GM12878 (cell line): ENCODE measurements at regions not wholly inside any gene's neighbourhood (a gene's known extent, or its start where the extent isn't known, plus 50 kb on each side); places are given as distances from the start of the nearest gene placed in this dataset.

Experiments used
- ATAC-seq: fragments of 200-7000 bp; cut with Tn5 transposase; 3 replicates; pipeline ENCODE4 v1.9.1; 2020; ENCODE audit warnings: mild to moderate bottlenecking, moderate library complexity
- BruUV-seq: library from RNA; stranded (reverse); fragments of 400-500 nt; replicated peaks from 2 replicates; lab custom pipeline; 2021; lab: Mats Ljungman, UMichigan
- CTCF ChIA-PET: fragments of 300-600 bp; sonication (Branson Sonifier 250); formaldehyde crosslinking; extraction: SDS; loops from one replicate; lab custom pipeline; 2021; ENCODE audit warnings: inconsistent platforms; lab: Yijun Ruan, JAX
- POLR2A ChIA-PET: fragments of 350-600 bp; formaldehyde crosslinking; extraction: SDS; loops from one replicate; lab custom pipeline; 2021; ENCODE audit warnings: inconsistent platforms; lab: Charles Lee
- RAD21 ChIA-PET: fragments of 300-600 bp; sonication (Branson Sonifier 250); formaldehyde crosslinking; loops from one replicate; lab custom pipeline; 2023; ENCODE audit warnings: antibody characterized with exemption; ENCODE audit not compliant: unreplicated experiment; lab: Charles Lee
- SMC1A ChIA-PET: fragments of 300-600 bp; sonication (Branson Sonifier 250); formaldehyde crosslinking; loops from one replicate; lab custom pipeline; 2023; ENCODE audit not compliant: unreplicated experiment, uncharacterized antibody; lab: Charles Lee
- DNase-seq: peaks from one replicate; pipeline ENCODE4 v3.0.0-alpha.2; 2011; ENCODE audit warnings: low read depth, low spot score
- FAIRE-seq: peaks from 3 replicates; lab custom pipeline; 2011; peaks lifted over from hg19 to GRCh38; lab: Jason Lieb, UNC
- H2AFZ ChIP-seq: 2 replicates; pipeline ENCODE4 v1.6.0; 2011; ENCODE audit warnings: low read depth, low read length, control low read depth; ENCODE audit not compliant: control insufficient read depth
- H3K27ac ChIP-seq: 2 replicates; pipeline ENCODE4 v1.5.1; 2011; ENCODE audit warnings: control low read depth; ENCODE audit not compliant: control insufficient read depth, insufficient read depth
- H3K27me3 ChIP-seq, 2 experiments: replicated peaks in 1 of 2; 2 replicates each; pipeline versions ENCODE4 v1.6.0 to v1.6.1; 2011; ENCODE audit warnings: low read length in 1 of 2; ENCODE audit not compliant: control insufficient read depth in 2 of 2, insufficient read depth in 2 of 2
- H3K36me3 ChIP-seq, 2 experiments: 2 replicates each; pipeline ENCODE4 v1.5.1; 2011; ENCODE audit warnings: low read length in 1 of 2; ENCODE audit not compliant: control insufficient read depth in 2 of 2, insufficient read depth in 2 of 2
- H3K4me1 ChIP-seq: 2 replicates; pipeline ENCODE4 v1.6.1; 2011; ENCODE audit warnings: mild to moderate bottlenecking, low read length, moderate library complexity, mixed read lengths; ENCODE audit not compliant: control insufficient read depth, insufficient read depth
- H3K4me2 ChIP-seq: 2 replicates; pipeline ENCODE4 v1.6.0; 2011; ENCODE audit warnings: control low read depth; ENCODE audit not compliant: control insufficient read depth, insufficient read depth
- H3K4me3 ChIP-seq: fragments of 200-600 bp; sonication (generic); 2 replicates; pipeline ENCODE4 v1.5.1; 2016
- H3K79me2 ChIP-seq: 2 replicates; pipeline ENCODE4 v1.6.0; 2011; ENCODE audit warnings: low read length; ENCODE audit not compliant: control insufficient read depth, insufficient read depth
- H3K9ac ChIP-seq: 2 replicates; pipeline ENCODE4 v1.8.0; 2011; ENCODE audit warnings: low read length, control low read depth, mixed read lengths; ENCODE audit not compliant: control insufficient read depth, insufficient read depth
- H3K9me3 ChIP-seq: replicated peaks from 3 replicates; pipeline ENCODE4 v1.5.1; 2011; ENCODE audit warnings: mild to moderate bottlenecking, low read length; ENCODE audit not compliant: control insufficient read depth, insufficient read depth
- H4K20me1 ChIP-seq: 2 replicates; pipeline ENCODE4 v1.6.0; 2011; ENCODE audit not compliant: control insufficient read depth, insufficient read depth
- BMI1 ChIP-seq: fragments of 450-650 bp; IDR thresholded peaks from 2 replicates; pipeline ENCODE4 v1.6.1; 2016; ENCODE audit warnings: mild to moderate bottlenecking, moderate library complexity, borderline replicate concordance
- CREB1 ChIP-seq: IDR thresholded peaks from 2 replicates; pipeline ENCODE4 v1.6.1; 2012; ENCODE audit warnings: low read depth, mild to moderate bottlenecking, inconsistent platforms
- ESRRA ChIP-seq: IDR thresholded peaks from 2 replicates; pipeline ENCODE4 v1.6.1; 2012; ENCODE audit warnings: mild to moderate bottlenecking, low read length, improper control_type of control experiment
- EZH2 ChIP-seq: IDR thresholded peaks from 2 replicates; pipeline ENCODE4 v1.6.1; 2012; ENCODE audit warnings: low read depth, mild to moderate bottlenecking, control low read depth, inconsistent platforms, low read length, borderline replicate concordance; ENCODE audit not compliant: control insufficient read depth
- HCFC1 ChIP-seq: fragments of 150-350 bp; IDR thresholded peaks from 2 replicates; pipeline ENCODE4 v1.6.1; 2014; ENCODE audit warnings: low read length
- HDAC6 ChIP-seq: fragments of 200-600 bp; sonication (generic); IDR thresholded peaks from one replicate; pipeline ENCODE4 v1.8.0; 2017; ENCODE audit warnings: antibody characterized with exemption; ENCODE audit not compliant: unreplicated experiment
- KAT2A ChIP-seq: conservative IDR thresholded peaks from 2 replicates; pipeline ENCODE4 v1.6.1; 2011; ENCODE audit warnings: low read depth, low read length; ENCODE audit not compliant: control insufficient read depth
- PML ChIP-seq: IDR thresholded peaks from 2 replicates; pipeline ENCODE4 v1.6.1; 2012; ENCODE audit warnings: low read length, inconsistent platforms
- RBBP5 ChIP-seq: fragments of 200-600 bp; sonication (generic); conservative IDR thresholded peaks from 2 replicates; pipeline ENCODE4 v1.6.1; 2016
- SIX5 ChIP-seq: IDR thresholded peaks from 2 replicates; pipeline ENCODE4 v1.6.1; 2011; ENCODE audit warnings: mild to moderate bottlenecking, low read depth, low read length, moderate library complexity; ENCODE audit not compliant: severe bottlenecking
- WGBS: methylation state at CpG from one replicate; pipeline ENCODE4 v1.1.6; 2016; ENCODE audit warnings: low lambda C conversion rate; ENCODE audit not compliant: insufficient replicate concordance, insufficient coverage; ENCODE audit errors: missing lambda C conversion rate; 5-methylcytosine and 5-hydroxymethylcytosine counted together
- in situ Hi-C: fragments of 300-500 bp; cut with MboI; formaldehyde crosslinking; loops from 9 replicates; pipeline ENCODE4 v1.14.3; 2018; ENCODE audit warnings: mixed read lengths
- intact Hi-C: fragments of 100-400 bp; cut with micrococcal nuclease; formaldehyde crosslinking; loops from one replicate; pipeline ENCODE4 v1.14.2; 2022; ENCODE audit not compliant: unreplicated experiment
- TF ChIP-seq, protein P1 (sequence below): fragments of 450-650 bp; IDR thresholded peaks from 2 replicates; pipeline ENCODE4 v1.6.1; 2017; ENCODE audit warnings: antibody characterized with exemption, mild to moderate bottlenecking, moderate library complexity
- TF ChIP-seq, protein P2 (sequence below): fragments of 450-650 bp; IDR thresholded peaks from 2 replicates; pipeline ENCODE4 v1.6.1; 2014; ENCODE audit warnings: mild to moderate bottlenecking

DNA sequence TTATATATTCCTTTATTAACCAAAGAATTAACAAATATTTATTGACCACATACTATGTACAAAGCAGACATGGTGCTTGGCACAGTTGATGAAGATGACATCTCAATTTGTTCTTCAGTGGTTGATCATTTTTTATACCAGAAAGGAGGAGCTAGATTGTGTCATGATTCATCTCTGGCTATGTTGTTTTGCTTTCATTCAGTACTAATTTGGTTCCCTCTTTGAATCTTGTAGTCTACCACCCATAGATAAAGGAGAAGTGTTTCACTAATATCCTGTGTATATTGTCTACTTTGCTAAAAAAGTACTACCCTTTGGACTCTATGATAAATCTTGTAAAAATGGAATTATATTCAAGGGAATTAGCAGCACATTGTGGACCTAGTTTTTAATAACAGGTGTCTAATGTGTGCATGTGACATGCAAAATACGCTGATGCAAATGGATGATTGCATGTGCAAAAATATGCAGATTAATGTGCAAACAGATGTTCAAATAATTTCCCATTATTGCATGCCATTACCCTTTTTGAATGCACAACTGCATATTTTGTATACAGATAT, 313.2 kb upstream of the ZEB2 start:
- Histone ChIP-seq H4K20me1 (no peaks in the 10 kb centered on the region), H3K4me1 (no peaks in the 10 kb centered on the region), H3K4me3 (no peak overlapping the region), H3K27me3 (no peaks in the 10 kb centered on the region), H3K9ac (no peak overlapping the region), H2AFZ (no peak overlapping the region), H3K9me3 (no peaks in the 10 kb centered on the region), H3K79me2 (no peaks in the 10 kb centered on the region), H3K27ac (no peak overlapping the region), H3K36me3 (no peaks in the 10 kb centered on the region), H3K4me2 (no peak overlapping the region)
- ChIA-PET CTCF (no interaction called here), SMC1A (interaction anchor here (1.5 kb wide), 1 partner anchor 10 kb away, joined by 4 read pairs; no protein-coding TSS in a partner anchor), RAD21 (no interaction called here), POLR2A (no interaction called here)
- no peak for FAIRE-seq
- DNase-seq: no peak
- no peak for ATAC-seq
- no TSS peak for BruUV-seq
- in situ Hi-C loops: no loop called here
- WGBS: 0% methylated on average over 1 of the region's 1 CpG
- intact Hi-C loops: no loop called here
- no peak for TF ChIP-seq HCFC1
- TF ChIP-seq, protein P1, sequence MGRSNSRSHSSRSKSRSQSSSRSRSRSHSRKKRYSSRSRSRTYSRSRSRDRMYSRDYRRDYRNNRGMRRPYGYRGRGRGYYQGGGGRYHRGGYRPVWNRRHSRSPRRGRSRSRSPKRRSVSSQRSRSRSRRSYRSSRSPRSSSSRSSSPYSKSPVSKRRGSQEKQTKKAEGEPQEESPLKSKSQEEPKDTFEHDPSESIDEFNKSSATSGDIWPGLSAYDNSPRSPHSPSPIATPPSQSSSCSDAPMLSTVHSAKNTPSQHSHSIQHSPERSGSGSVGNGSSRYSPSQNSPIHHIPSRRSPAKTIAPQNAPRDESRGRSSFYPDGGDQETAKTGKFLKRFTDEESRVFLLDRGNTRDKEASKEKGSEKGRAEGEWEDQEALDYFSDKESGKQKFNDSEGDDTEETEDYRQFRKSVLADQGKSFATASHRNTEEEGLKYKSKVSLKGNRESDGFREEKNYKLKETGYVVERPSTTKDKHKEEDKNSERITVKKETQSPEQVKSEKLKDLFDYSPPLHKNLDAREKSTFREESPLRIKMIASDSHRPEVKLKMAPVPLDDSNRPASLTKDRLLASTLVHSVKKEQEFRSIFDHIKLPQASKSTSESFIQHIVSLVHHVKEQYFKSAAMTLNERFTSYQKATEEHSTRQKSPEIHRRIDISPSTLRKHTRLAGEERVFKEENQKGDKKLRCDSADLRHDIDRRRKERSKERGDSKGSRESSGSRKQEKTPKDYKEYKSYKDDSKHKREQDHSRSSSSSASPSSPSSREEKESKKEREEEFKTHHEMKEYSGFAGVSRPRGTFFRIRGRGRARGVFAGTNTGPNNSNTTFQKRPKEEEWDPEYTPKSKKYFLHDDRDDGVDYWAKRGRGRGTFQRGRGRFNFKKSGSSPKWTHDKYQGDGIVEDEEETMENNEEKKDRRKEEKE: no peak

DNA sequence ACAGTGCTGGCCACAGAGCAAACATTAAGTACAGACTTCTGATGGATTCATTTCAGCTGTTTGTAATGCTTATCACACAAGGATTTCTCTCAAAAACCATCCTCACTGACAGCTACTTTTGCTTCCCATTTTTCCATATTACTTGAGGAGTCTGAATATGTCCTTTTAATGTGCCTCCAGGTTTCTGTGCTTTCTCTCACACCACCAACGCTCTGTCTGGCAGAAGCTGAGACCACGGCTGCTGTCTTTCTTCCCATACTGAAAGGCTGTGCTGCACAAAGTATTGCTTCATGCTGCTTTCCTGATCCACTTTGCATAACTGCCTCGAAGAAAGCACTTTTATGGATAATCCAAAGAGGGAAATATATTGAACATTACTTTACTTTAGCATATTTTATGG, 312.1 kb upstream of the ZEB2 start:
- Histone ChIP-seq H3K27ac (no peak overlapping the region), H3K9ac (no peak overlapping the region), H3K4me1 (no peaks in the 10 kb centered on the region), H3K36me3 (no peaks in the 10 kb centered on the region), H3K9me3 (no peaks in the 10 kb centered on the region), H3K27me3 (no peaks in the 10 kb centered on the region), H4K20me1 (no peaks in the 10 kb centered on the region), H3K79me2 (no peaks in the 10 kb centered on the region), H3K4me3 (no peak overlapping the region), H3K4me2 (no peak overlapping the region), H2AFZ (no peak overlapping the region)
- in situ Hi-C loops (no loop called here), intact Hi-C loops (no loop called here)
- POLR2A ChIA-PET: no interaction called here
- SMC1A ChIA-PET: interaction anchor here (0.6 to 1.5 kb wide), 3 partner anchors 11 to 1893 kb away, joined by 3 to 4 read pairs (median 3); no protein-coding TSS in a partner anchor
- RAD21 ChIA-PET: no interaction called here
- ATAC-seq (no peak), DNase-seq (no peak), FAIRE-seq (no peak)
- CTCF ChIA-PET: no interaction called here
- no TSS peak for BruUV-seq
- WGBS: 26% methylated on average over 3 of the region's 3 CpGs
- TF ChIP-seq SIX5 (no peak), RBBP5 (no peak), CREB1 (no peak), KAT2A (no peak), PML (no peak), EZH2 (no peak), ESRRA (no peak), BMI1 (no peak), HDAC6 (no peak)
- TF ChIP-seq, protein P2, sequence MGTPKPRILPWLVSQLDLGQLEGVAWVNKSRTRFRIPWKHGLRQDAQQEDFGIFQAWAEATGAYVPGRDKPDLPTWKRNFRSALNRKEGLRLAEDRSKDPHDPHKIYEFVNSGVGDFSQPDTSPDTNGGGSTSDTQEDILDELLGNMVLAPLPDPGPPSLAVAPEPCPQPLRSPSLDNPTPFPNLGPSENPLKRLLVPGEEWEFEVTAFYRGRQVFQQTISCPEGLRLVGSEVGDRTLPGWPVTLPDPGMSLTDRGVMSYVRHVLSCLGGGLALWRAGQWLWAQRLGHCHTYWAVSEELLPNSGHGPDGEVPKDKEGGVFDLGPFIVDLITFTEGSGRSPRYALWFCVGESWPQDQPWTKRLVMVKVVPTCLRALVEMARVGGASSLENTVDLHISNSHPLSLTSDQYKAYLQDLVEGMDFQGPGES: no peak
